NCI-H1694 treated with DMSO at 0.1 percent for 48 hours (cell line): ENCODE measurements at regions not wholly inside any gene's neighbourhood (a gene's known extent, or its start where the extent isn't known, plus 50 kb on each side); places are given as distances from the start of the nearest gene placed in this dataset.

Experiments
- DNase-seq: peaks from one replicate; lab custom pipeline; 2025; lab: John Stamatoyannopoulos, UW

GRCh38 chr12:97093187-97093683, 186.2 kb downstream of the NEDD1 start:
- no peak for DNase-seq

- DNase-seq: no peak
Measured at GRCh38 chr12:97097734-97098133, 190.7 kb downstream of the NEDD1 start.

- DNase-seq: no peak
Measured at GRCh38 chr12:97109441-97109840, 202.4 kb downstream of the NEDD1 start.

GRCh38 chr12:97112136-97112535, 205.1 kb downstream of the NEDD1 start:
- no peak for DNase-seq

GRCh38 chr12:97118796-97119375, 211.8 kb downstream of the NEDD1 start:
- no peak for DNase-seq

GRCh38 chr12:97127061-97127460, 220.0 kb downstream of the NEDD1 start:
- DNase-seq: no peak

GRCh38 chr12:97131220-97131981, 224.3 kb downstream of the NEDD1 start:
- no peak for DNase-seq

GRCh38 chr12:97132270-97132669, 225.2 kb downstream of the NEDD1 start:
- no peak for DNase-seq

- no peak for DNase-seq
Measured at GRCh38 chr12:97134495-97134894, 227.4 kb downstream of the NEDD1 start.

- DNase-seq: no peak
Measured at GRCh38 chr12:97140355-97140754, 233.3 kb downstream of the NEDD1 start.

GRCh38 chr12:97142737-97143410, 235.8 kb downstream of the NEDD1 start:
- DNase-seq: no peak

- peak; percentile 13 for DNase-seq
Measured at GRCh38 chr12:97148941-97149559, 242.0 kb downstream of the NEDD1 start.

- no peak for DNase-seq
Measured at GRCh38 chr12:97151481-97151880, 244.4 kb downstream of the NEDD1 start.

- no peak for DNase-seq
Measured at GRCh38 chr12:97159377-97159776, 252.3 kb downstream of the NEDD1 start.

- no peak for DNase-seq
Measured at GRCh38 chr12:97160277-97160676, 253.2 kb downstream of the NEDD1 start.

GRCh38 chr12:97162173-97162572, 255.1 kb downstream of the NEDD1 start:
- no peak for DNase-seq

- DNase-seq: no peak
Measured at GRCh38 chr12:97164936-97165335, 257.9 kb downstream of the NEDD1 start.

- DNase-seq: no peak
Measured at GRCh38 chr12:97167598-97167997, 260.5 kb downstream of the NEDD1 start.

GRCh38 chr12:97168804-97169203, 261.7 kb downstream of the NEDD1 start:
- DNase-seq: peak; percentile 16

- peak; percentile 75 for DNase-seq
Measured at GRCh38 chr12:97169889-97170567, 263.0 kb downstream of the NEDD1 start.

- no peak for DNase-seq
Measured at GRCh38 chr12:97173688-97174410, 266.8 kb downstream of the NEDD1 start.
